ENCODE measurements at regions not wholly inside any gene's neighbourhood (a gene's known extent, or its start where the extent isn't known, plus 50 kb on each side); places are given as distances from the start of the nearest gene placed in this dataset.

DNA sequence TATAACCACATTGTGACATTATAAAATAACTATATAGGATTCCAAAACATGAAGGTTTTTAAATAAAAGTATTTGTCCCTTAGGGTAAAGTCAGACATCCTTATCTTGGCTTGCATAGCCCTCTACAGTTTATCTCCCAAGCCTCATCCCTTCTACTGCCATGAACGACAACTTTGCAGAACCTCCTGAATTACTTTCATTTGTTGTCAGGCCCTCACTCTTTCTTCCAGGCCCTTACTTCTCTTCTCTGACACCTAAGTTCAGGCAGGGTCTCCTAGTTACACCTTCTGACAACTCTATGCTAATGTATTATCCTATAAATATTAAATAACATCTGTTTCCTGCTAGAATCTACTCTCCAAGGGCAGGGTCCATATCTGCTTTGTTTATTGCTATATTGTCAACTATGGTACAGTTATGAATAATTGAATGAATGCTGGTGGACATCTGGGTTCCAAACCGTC is 115.7 kb upstream of the MDM1 start:
- peak in 2 of 3 donors; percentile 20 to 55 for DNase-seq (ENCODE audit: low read depth in 2 of 3, low spot score in 2 of 3)

DNA sequence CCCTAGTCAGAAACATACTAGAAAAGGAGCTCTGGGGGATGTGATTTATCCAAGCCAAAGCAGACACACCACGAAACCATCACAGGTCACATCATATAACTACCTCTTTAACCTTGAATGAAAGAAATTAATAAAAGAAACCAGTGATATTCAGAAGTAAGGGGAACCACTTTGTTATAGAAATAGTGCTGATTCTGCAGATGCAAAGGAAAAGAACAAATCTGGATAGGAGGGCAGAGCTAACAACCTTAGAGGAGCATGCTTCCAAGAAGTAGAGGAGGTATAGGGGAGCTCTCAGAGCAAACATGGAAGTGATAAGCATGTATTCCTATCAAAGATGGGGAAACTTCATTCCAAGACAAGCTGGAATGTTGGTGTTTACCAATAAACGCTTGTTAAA is 117.0 kb upstream of the MDM1 start:
- no peak for DNase-seq (ENCODE audit: low read depth in 2 of 3, low spot score in 2 of 3)

DNA sequence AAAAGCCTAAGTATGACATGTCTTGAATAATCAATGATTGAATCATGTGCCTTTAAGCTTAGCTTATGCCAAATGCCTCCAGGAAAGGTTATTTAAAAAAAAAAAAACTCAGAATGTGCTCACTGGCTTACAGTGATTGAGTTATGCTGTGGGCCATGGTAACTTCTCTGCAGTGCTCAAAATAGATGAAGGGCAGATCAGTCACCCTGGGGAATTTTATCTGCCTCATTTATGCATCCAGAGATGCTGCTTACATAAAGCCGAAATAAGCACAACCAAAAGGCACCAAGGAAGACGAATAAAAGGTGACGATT is 118.7 kb upstream of the MDM1 start:
- no peak for DNase-seq (ENCODE audit: low read depth in 2 of 3, low spot score in 2 of 3)

DNA sequence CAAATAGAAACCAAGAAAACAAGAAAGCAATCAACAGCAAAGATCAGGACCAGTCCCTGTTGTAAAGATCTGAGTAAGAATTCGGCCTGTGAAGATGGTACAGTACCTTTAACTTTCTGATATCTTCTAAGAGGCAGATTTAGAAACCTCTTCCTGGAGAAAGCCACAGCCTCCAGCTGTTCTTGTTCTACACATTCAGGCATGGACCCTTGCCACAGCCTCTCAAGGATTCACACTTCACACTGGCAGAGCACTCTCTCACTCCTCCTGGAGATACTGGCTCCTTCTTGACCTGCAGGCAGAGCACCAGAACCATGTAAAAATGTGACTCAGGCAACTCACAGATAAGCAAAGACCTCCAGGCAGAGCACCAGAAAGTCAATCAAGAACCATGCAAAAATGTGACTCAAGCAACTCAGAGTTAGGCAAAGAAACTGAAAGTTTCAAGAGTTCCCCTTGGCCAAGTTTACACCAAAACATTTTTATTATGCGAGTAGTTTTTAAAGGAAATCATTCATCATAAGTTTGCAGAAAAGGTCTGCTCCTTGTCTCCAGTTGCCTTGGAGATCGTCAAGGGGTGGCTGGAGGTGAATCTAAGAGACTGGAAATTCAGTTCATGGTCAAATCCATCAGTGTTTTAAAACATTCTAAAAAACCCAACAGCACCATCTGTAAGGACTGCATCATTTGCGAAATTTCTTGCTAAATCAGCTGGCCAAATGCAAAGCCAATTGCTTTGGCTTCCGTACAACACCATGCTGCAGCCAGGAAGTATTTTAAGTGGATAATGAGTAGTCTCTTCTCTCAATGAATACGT is 119.3 kb upstream of the MDM1 start:
- peak in 2 of 3 donors; percentile 50 to 83 for DNase-seq (ENCODE audit: low read depth in 2 of 3, low spot score in 2 of 3)

DNA sequence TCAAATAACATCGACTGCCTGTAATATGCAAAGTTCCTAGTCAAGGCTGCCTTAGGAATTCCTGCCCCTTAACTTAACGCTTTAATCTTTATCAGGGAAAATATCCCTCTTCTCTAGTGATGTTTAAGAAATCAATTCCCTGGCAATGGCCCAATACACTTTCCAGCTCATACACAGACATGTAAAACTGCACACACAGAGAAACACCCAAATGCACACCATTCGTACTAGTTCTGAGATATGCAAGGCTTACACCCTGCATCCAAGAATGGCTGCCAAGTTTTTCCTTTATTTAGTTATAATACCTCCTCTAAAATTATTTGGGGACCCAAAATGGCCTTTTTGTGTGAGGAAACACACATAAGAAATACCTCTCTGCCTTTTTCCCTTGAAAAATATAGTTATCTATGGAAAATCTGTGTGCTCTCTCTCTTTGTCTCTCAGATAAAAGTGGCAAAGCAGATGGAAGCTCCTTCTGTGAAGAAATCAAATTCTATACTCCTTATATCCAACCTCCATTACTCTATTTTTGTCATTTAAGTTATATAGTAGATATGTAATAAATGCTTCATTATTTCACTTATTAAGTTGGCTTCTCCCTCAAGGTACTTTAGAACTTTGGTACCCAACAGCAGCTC is 120.0 kb upstream of the MDM1 start:
- DNase-seq (ENCODE audit: low read depth in 2 of 3, low spot score in 2 of 3), result no peak

DNA sequence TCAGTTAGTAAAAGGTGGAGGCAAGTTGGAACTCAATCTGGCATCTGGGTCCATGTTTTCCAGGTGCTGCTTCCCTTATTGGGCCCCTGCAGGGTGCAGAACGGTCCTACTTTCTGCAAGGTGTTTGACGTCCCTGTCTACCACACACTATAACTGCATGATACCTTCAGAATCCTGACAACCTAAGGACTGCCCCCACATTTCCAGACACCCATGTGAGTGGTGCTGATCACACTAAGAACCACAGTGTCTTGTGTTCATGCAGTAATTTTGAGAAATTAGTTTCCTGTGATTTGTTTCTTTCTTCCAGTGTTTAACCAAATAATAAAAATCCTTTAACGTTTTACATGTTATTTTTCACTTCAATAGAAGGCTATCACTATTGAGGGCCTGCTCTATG is 121.1 kb upstream of the MDM1 start:
- DNase-seq (ENCODE audit: low read depth in 2 of 3, low spot score in 2 of 3), result no peak

DNA sequence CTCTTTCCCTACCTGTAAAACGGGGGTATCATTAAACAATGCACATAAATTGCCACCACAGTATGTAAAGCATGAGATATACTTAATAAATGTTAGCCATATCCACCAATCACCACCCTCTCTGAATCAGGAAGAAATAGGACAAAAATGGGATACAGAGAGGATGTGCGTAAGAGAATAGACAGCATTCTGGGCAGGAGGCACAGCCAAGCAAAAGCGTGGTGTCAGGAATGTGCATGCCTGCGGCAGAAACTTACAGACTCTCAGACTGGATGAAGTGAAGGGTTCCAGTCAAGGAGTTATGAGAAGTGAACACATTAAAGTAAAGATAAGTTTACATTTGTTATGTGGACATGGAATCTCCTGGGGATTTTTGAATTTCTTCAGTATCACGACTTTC is 121.7 kb upstream of the MDM1 start:
- DNase-seq (ENCODE audit: low read depth in 2 of 3, low spot score in 2 of 3), result no peak

DNA sequence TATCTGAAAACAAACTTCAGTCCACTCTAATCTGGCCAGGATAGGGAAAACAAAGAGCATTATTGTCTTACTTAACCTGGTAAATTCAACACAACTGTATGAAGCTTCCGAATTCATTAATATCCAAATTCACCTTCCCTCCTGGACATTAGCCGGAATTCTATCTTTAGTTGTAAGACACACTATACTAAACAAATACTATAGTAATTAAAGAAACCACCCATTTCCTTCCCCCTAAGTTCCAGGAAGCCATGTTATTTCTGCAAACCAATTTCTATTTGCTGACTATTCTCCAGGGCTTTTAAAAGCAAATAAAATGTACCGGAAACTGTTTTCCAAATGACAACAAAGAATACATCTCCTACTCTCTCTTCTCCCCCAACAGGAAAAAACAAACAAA is 122.7 kb upstream of the MDM1 start:
- DNase-seq (ENCODE audit: low read depth in 2 of 3, low spot score in 2 of 3), result no peak

DNA sequence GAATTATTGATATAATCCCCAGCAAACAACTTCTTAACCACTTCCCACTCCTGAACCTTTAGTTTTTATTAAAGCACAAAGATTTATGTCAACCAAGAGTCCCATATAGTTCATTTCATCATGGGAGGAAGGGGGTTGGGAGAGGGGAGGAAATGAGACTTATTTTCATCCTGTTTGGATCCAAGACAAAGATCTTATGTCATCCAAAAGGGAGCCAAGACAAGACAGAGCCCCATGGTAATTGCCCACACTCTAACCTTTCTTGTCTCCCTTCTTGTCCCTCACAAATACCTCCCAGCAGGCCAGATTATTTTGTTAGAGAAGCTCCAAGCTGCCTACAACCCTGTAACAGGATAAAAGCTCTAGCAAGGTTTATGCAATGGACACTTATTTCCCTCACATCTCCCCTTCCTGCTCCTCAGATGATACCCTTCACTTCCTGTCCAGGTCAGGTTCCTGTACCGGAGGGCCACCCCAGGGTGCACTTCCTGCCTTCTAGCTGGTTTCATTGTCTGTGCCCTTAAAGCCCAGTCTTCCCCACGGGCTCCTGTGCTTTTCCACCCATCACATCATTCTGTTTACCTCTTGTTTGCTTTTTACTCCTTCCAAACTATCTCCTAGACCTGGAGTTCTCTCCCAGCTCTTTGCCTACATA is 123.7 kb upstream of the MDM1 start:
- no peak for DNase-seq (ENCODE audit: low read depth in 2 of 3, low spot score in 2 of 3)

DNA sequence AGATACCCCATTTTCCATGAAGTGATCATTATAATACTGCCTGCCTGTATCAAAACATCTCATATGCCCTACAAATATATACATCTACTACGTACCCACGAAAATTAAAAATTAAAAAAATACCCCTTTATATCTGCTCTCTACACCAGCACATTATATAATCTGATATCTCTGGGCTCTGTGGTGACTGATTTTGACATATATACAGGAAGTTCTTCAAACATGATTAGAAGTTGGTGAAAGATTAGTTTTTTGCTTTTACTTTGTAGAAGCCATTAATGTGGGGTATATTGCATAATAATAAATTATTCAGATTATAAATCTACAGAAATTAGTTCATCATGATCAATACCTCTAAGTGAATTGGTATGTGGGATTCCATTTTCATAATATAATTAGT is 126.7 kb upstream of the MDM1 start:
- DNase-seq (ENCODE audit: low read depth in 2 of 3, low spot score in 2 of 3), result peak in 1 of 3 donors; percentile 34

DNA sequence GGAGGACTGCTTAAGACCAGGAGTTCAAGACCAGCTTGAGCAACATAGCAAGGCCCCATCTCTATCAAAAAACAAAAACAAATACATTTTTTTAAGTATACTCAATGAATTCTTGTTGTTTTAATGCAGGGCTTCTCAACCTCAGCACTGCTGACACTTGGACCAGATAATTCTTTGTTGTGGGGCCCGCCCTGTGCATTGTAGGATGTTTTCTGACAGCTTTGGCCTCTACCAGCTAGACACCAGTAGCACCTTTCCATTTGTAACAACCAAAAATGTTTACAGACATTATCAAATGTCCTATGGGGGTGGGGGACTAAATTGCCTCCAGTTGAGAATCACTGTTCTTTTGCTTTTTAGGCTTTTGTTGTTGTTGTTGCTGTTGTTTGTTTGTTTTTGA is 128.1 kb upstream of the MDM1 start:
- DNase-seq (ENCODE audit: low read depth in 2 of 3, low spot score in 2 of 3), result no peak

DNA sequence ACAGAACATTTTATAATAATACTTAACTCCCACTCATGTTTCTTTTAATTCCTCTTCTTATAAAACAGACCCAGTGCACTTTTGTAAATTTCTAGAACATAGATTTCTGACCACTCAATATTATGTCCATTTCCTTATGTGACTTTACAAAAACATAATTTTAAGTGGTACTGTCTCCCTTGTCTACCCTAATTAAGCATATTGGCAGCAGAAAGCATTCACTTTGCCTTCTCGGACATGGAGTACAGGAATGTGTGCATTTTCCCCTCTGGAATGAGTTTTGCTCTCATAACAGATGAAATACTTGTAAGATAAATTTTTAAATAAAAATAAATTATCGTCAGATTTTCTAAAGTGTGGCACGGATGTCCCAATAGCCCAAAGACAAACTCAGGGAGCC is 129.5 kb upstream of the MDM1 start:
- DNase-seq (ENCODE audit: low read depth in 2 of 3, low spot score in 2 of 3), result no peak

DNA sequence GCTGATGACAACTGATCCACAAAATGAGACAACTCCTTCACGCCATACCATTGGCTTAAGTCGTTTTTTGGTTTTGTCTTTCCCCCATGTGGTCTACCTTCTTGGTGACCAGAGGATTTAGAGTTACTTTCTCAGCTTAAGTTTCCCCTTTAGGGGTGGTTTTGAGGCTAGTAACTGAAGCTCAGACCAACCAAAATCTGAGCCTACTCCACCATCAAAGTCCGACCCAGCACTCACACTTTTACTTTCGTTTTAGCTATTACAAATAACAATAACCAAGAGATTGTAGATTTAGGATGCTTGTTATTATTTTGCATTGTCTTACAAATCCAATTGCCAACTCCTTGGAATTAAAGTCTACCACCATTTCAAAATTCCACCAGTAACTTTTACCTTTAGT is 130.6 kb upstream of the MDM1 start:
- DNase-seq (ENCODE audit: low read depth in 2 of 3, low spot score in 2 of 3), result no peak

DNA sequence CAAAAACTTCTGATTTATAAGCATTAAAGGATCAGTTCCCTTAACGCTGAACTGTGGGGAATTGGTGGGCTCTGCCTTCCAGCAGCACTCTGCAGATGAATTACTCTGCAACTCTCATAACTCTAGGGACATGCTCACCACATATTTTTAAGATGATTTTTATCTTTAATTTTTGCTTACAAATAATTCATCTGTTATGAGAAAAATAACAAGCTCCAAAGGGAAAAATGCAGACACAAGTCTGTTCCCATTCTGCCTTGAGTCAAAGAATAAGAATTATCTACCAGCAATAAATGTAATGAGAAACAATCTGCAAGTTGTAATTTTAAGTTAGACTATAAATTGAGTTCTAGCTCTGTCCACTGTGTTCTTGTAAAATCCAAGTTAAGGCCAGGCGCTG is 133.1 kb upstream of the MDM1 start:
- DNase-seq (ENCODE audit: low read depth in 2 of 3, low spot score in 2 of 3), result no peak

DNA sequence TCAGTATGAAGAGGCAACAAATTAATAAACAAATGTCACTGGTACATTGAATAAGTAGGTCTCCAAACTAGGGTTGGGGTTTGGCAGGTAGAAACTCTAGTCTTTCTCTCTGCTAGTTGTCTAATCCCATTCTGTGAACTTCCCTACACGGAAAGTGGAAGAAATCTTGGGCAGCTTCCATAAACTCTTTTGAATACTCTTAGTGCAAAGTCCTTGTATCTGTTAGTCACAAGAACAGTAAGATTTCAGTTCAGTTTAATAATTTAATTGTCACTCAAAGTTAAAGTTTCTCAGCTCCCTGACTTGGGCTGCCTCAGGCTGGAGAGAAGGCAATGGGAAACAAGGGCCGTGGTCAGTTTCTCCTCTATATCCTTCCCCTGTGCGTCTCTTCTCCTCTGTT is 135.4 kb upstream of the MDM1 start:
- DNase-seq (ENCODE audit: low read depth in 2 of 3, low spot score in 2 of 3), result no peak

DNA sequence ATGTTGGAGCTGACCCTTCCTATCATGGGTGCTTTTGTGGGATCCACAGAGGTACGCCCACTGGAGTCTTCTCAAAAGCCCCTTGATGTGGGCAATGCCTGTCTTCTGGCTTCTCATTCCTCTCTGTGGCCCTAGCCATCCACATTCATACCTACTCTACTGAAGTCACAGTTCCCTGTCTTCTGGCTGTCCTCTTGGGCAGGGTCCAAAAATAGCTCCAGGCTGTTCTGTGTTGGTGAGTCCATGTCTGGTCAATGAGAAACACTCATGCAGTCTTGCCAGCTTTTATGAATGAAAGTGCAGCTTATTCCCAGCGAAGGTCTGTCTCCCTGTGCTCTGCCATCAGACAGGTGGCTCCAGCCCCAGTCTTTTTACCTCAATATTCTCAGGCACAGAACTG is 135.9 kb upstream of the MDM1 start:
- DNase-seq (ENCODE audit: low read depth in 2 of 3, low spot score in 2 of 3), result no peak

DNA sequence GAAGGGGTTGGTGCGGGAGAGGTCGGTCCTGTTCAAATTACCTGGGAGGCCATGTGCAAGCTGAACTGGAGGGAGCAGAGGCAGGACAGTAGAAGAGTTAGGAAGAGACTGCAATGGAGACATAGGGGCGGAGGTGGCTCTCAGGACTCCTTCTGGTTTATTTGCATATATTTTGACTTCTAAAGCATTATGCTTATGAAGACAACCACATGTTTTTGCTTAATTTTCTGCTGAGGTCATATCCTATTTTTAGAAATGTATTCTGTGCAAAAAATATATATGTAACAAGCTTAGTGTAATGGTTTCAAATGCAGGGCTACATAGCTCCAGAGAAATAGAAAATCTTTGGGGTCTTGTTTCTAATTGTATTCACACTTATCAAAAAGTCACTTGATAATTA is 137.0 kb upstream of the MDM1 start:
- no peak for DNase-seq (ENCODE audit: low read depth in 2 of 3, low spot score in 2 of 3)

DNA sequence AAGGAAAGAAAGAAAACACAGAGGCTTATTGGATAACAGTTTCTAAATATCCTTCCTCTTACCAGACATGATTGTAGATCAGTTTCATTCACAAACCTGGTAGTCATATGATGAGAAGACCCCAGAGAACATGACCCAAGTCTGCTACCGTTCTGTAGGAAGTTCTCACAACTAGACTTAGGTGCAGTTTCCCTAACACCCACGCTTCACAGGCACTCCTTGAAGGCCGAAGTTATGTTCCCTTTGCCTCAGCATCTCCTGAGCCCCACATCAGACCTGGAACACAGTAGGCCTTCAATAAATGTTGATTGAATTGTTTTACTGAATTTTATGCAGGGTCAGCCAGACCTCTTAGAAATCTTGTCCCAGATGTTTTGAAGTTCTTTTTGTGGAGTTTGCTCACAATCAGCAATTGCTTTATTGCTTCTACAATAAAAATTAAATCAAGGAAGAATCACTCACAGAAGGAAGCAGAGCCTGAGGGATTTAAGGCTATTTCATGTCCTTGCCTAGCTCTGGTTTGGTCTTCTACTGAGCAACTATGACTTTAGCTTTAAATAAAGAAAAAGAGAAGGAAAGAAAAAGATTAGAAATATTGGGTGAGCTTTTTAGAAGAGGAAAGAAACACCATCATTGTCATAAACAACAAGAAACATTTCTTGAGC is 138.6 kb upstream of the MDM1 start:
- DNase-seq (ENCODE audit: low read depth in 2 of 3, low spot score in 2 of 3), result no peak

DNA sequence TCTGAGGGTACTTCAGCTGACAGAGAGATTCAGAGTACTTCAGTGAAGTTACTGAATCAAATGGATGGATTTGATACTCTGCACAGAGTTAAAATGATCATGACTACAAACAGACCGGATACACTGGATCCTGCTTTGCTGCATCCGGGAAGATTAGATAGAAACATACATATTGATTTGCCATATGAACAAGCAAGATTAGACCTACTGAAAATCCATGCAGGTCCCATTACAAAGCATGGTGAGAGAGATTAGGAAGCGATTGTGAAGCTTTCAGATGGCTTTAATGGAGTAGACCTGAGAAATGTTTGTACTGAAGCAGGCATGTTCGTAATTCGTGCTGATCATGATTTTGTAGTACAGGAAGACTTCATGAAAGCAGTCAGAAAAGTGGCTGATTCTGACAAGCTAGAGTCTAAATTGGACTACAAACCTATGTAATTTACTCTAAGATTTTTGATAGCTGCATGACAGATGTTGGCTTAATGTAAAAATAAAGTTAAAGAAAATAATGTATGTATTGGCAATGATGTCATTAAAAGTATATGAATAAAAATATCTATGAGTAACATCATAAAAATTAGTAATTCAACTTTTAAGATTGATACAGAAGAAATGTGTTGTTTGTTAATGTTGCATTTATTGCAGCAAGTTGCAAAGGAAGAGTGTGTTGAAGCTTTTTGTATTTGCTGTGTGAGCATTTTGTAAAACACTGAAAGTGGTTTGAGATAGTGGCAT is 136.1 kb upstream of the RAP1B start:
- DNase-seq (ENCODE audit: low read depth in 2 of 3, low spot score in 2 of 3), result no peak

DNA sequence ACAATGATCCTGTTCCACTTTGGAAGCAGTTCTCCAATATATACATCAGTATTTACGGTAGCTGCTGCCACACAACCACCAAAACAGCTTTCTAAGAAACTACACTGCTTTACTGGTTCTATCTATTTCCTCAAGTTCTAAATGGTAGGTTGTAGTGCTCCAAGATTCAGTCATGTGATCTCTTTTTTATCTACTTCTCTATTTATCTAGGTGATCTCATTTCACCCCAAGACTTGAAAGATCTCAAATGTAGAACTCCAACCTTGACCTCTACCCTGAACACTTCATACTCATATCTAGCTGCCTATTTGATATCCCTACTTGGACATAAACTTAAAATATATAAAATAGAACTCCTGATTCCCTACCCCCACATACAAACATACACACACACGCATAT is 133.9 kb upstream of the RAP1B start:
- DNase-seq (ENCODE audit: low read depth in 2 of 3, low spot score in 2 of 3), result no peak

DNA sequence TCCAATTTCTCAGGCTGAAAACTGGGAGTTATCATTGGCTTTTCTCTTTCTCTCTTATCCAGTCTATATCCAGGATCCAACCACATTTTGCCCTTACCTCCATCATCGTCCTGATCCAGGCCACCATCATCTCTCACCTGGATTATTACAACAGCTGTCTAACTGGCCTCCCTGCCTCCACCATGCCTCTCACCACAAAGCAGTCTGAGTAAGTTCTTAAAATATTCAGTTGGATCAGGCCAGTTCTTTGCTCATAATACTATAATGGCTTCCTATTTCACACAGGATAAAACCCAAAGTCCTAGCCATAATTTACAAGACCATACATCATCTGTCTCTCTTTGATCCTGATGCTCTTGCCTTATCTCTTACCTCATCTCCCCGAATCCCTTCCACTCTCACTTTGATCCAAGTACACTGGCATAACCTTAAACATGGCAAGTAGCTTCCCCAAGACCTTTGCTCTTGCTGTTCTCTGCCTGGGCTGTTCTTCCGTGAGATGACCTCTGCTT is 133.4 kb upstream of the RAP1B start:
- no peak for DNase-seq (ENCODE audit: low read depth in 2 of 3, low spot score in 2 of 3)
